HCT116 (cell line): ENCODE measurements at regions not wholly inside any gene's neighbourhood (a gene's known extent, or its start where the extent isn't known, plus 50 kb on each side); places are given as distances from the start of the nearest gene placed in this dataset.

Experiments used
- CTCF ChIP-seq, 3 experiments: fragments of 200-600 bp in 1 of 3; sonication (generic) in 1 of 3; IDR thresholded peaks in 2 of 3; conservative IDR thresholded peaks in 1 of 3; 2 replicates each; pipeline ENCODE4 v1.5.1; 2012 to 2017; ENCODE audit warnings: low read depth in 2 of 3, low read length in 2 of 3, antibody characterized with exemption in 1 of 3, borderline replicate concordance in 1 of 3, control low read depth in 1 of 3, mild to moderate bottlenecking in 1 of 3, mixed read lengths in 1 of 3, mixed run types in 1 of 3, moderate library complexity in 1 of 3; ENCODE audit not compliant: insufficient read depth in 1 of 3
- EGR1 ChIP-seq: IDR thresholded peaks from 2 replicates; pipeline ENCODE4 v1.6.1; 2012; ENCODE audit warnings: low read depth
- EZH2 ChIP-seq: fragments of 200-600 bp; sonication (generic); IDR thresholded peaks from 2 replicates; pipeline ENCODE4 v1.6.1; 2017; ENCODE audit warnings: antibody characterized with exemption, mixed run types
- EZH2phosphoT487 ChIP-seq: fragments of 200-600 bp; IDR thresholded peaks from 2 replicates; pipeline ENCODE4 v1.6.1; 2018; ENCODE audit warnings: antibody characterized with exemption, borderline replicate concordance
- REST ChIP-seq: IDR thresholded peaks from 2 replicates; pipeline ENCODE4 v1.6.1; 2012; ENCODE audit warnings: low read depth
- TCF7L2 ChIP-seq: IDR thresholded peaks from 2 replicates; pipeline ENCODE4 v1.7.0; 2011; ENCODE audit warnings: borderline replicate concordance, inconsistent platforms; ENCODE audit not compliant: insufficient read depth, insufficient read length; ENCODE audit errors: extremely low read depth
- YY1 ChIP-seq: IDR thresholded peaks from 2 replicates; pipeline ENCODE4 v1.6.1; 2011; ENCODE audit warnings: low read length, low read depth, moderate library complexity, mild to moderate bottlenecking; ENCODE audit not compliant: insufficient replicate concordance; ENCODE audit errors: extremely low read depth

- TF ChIP-seq CTCF (IDR thresholded peaks at IDR 0.05 in 2 of 3, conservative IDR thresholded peaks at IDR 0.05 in 1 of 3; ENCODE audit: borderline replicate concordance in 1 of 3, insufficient read depth in 1 of 3, low read depth in 2 of 3, low read length in 2 of 3) (no peak), TCF7L2 (no peak), REST (no peak), EGR1 (no peak), EZH2phosphoT487 (no peak), EZH2 (no peak), YY1 (no peak)
Observed at GRCh38 chr3:110767156-110767555, 304.5 kb upstream of the NECTIN3 start.
